MM.1S (cell line): ENCODE measurements at regions not wholly inside any gene's neighbourhood (a gene's known extent, or its start where the extent isn't known, plus 50 kb on each side); places are given as distances from the start of the nearest gene placed in this dataset.

ENCODE experiments used
- DNase-seq: peaks from one replicate; pipeline ENCODE4 v3.0.0-alpha.2; 2015
- H2AFZ ChIP-seq: fragments of 300-600 bp; sonication (generic); 2 replicates; pipeline ENCODE4 v1.6.0; 2016; ENCODE audit warnings: antibody characterized with exemption, low read length
- H3F3A ChIP-seq: fragments of 300-600 bp; sonication (generic); 2 replicates; pipeline ENCODE4 v1.6.1; 2016; ENCODE audit warnings: mild to moderate bottlenecking, antibody characterized with exemption, low read length, moderate library complexity, mixed read lengths; ENCODE audit not compliant: insufficient read depth
- H3K27ac ChIP-seq: fragments of 300-600 bp; sonication (generic); 2 replicates; pipeline ENCODE4 v1.5.1; 2016; ENCODE audit warnings: mild to moderate bottlenecking, low read length
- H3K27me3 ChIP-seq: fragments of 300-600 bp; sonication (generic); replicated peaks from 2 replicates; pipeline ENCODE4 v1.6.0; 2016; ENCODE audit warnings: low read length; ENCODE audit not compliant: insufficient read depth
- H3K36me3 ChIP-seq: fragments of 300-600 bp; sonication (generic); replicated peaks from 2 replicates; pipeline ENCODE4 v1.6.1; 2016; ENCODE audit warnings: mild to moderate bottlenecking, low read length, mixed read lengths; ENCODE audit not compliant: insufficient read depth
- H3K4me1 ChIP-seq: fragments of 300-600 bp; sonication (generic); 2 replicates; pipeline ENCODE4 v1.6.1; 2016; ENCODE audit warnings: low read length, mixed read lengths
- H3K4me2 ChIP-seq: fragments of 300-600 bp; sonication (generic); 2 replicates; pipeline ENCODE4 v1.6.0; 2016; ENCODE audit warnings: low read depth, low read length
- H3K4me3 ChIP-seq: fragments of 300-600 bp; sonication (generic); 2 replicates; pipeline ENCODE4 v1.5.1; 2016; ENCODE audit warnings: low read length, mixed read lengths
- H3K79me2 ChIP-seq: fragments of 300-600 bp; sonication (generic); 2 replicates; pipeline ENCODE4 v1.6.1; 2016; ENCODE audit warnings: mixed run types, low read length, mixed read lengths
- H3K9ac ChIP-seq: fragments of 300-600 bp; sonication (generic); 2 replicates; pipeline ENCODE4 v1.6.1; 2016; ENCODE audit warnings: low read length, mixed read lengths
- H3K9me2 ChIP-seq: fragments of 300-600 bp; sonication (generic); replicated peaks from 2 replicates; pipeline ENCODE4 v1.6.1; 2016; ENCODE audit warnings: mild to moderate bottlenecking, low read length, mixed read lengths; ENCODE audit not compliant: insufficient read depth
- H3K9me3 ChIP-seq: fragments of 300-600 bp; sonication (generic); replicated peaks from 2 replicates; pipeline ENCODE4 v1.6.1; 2016; ENCODE audit warnings: mild to moderate bottlenecking, low read length, mixed read lengths; ENCODE audit not compliant: insufficient read depth
- H4K20me1 ChIP-seq: fragments of 300-600 bp; sonication (generic); 2 replicates; pipeline ENCODE4 v1.6.1; 2016; ENCODE audit warnings: mild to moderate bottlenecking, low read length, moderate library complexity, mixed read lengths; ENCODE audit not compliant: insufficient read depth
- CTCF ChIP-seq: fragments of 300-600 bp; sonication (generic); IDR thresholded peaks from 2 replicates; pipeline ENCODE4 v1.5.1; 2016; ENCODE audit warnings: antibody characterized with exemption, low read length, mixed read lengths
- EZH2 ChIP-seq: fragments of 300-600 bp; sonication (generic); optimal IDR thresholded peaks from 2 replicates; pipeline ENCODE3; 2017; ENCODE audit warnings: low read depth, mild to moderate bottlenecking, antibody characterized with exemption, low read length, mixed read lengths
- EZH2phosphoT487 ChIP-seq: fragments of 300-600 bp; sonication (generic); IDR thresholded peaks from 2 replicates; pipeline ENCODE4 v1.6.1; 2018; ENCODE audit warnings: antibody characterized with exemption, low read length

- no peaks in the 10 kb centered on the region for H3K36me3 ChIP-seq
- H3K27me3 ChIP-seq: no peaks in the 10 kb centered on the region
- no peaks in the 10 kb centered on the region for H3K9me3 ChIP-seq
- no peaks in the 10 kb centered on the region for H3K9me2 ChIP-seq
- DNase-seq: no peak
- H2AFZ ChIP-seq: no peak overlapping the region
- H3K79me2 ChIP-seq: no peaks in the 10 kb centered on the region
- no peak overlapping the region for H3K4me2 ChIP-seq
- no peaks in the 10 kb centered on the region for H3F3A ChIP-seq
- no peak overlapping the region for H3K9ac ChIP-seq
- H3K4me1 ChIP-seq: no peaks in the 10 kb centered on the region
- no peak overlapping the region for H3K4me3 ChIP-seq
- H4K20me1 ChIP-seq: no peaks in the 10 kb centered on the region
- H3K27ac ChIP-seq: no peak overlapping the region
- TF ChIP-seq EZH2phosphoT487 (no peak), CTCF (no peak), EZH2 (no peak)
Measured at GRCh38 chr2:16123421-16123820, 183.1 kb downstream of the MYCN start.

GRCh38 chr2:16122556-16122955 lies 182.2 kb downstream of the MYCN start:
- Histone ChIP-seq H4K20me1 (no peaks in the 10 kb centered on the region), H3K36me3 (no peaks in the 10 kb centered on the region), H3K79me2 (no peaks in the 10 kb centered on the region), H2AFZ (no peak overlapping the region), H3F3A (no peaks in the 10 kb centered on the region), H3K4me1 (no peaks in the 10 kb centered on the region), H3K9ac (no peak overlapping the region), H3K4me3 (no peak overlapping the region), H3K9me2 (no peaks in the 10 kb centered on the region), H3K27ac (no peak overlapping the region), H3K9me3 (no peaks in the 10 kb centered on the region), H3K27me3 (no peaks in the 10 kb centered on the region), H3K4me2 (no peak overlapping the region)
- DNase-seq: no peak
- TF ChIP-seq EZH2 (no peak), EZH2phosphoT487 (no peak), CTCF (no peak)

DNA sequence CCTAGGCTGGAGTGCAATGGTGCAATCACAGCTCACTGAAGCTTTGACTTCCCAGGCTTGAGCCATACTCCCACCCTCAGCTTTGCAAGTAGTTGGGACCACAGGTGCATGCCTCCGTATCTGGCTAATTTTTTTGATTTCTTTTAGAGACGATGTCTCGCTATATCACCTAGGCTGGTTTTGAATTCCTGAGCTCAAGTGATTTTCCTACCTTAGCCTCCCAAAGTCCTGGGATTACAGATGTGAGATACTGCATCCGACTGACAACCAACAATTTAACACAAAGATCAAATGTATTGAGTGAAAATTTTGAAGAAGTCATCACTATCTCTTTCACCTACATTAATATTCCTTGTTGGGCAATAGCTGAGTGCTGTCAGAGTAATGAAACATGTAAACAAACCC lies 181.6 kb downstream of the MYCN start:
- no peaks in the 10 kb centered on the region for H3K27me3 ChIP-seq
- no peaks in the 10 kb centered on the region for H3K4me1 ChIP-seq

More for the DNA sequence above, 181.6 kb downstream of the MYCN start:
- H3K79me2 ChIP-seq: no peaks in the 10 kb centered on the region
- TF ChIP-seq EZH2phosphoT487 (no peak), EZH2 (no peak), CTCF (no peak)
- H3K4me2 ChIP-seq: no peak overlapping the region
- DNase-seq: no peak
- no peaks in the 10 kb centered on the region for H3F3A ChIP-seq
- no peak overlapping the region for H3K27ac ChIP-seq
- H3K9ac ChIP-seq: no peak overlapping the region
- H3K36me3 ChIP-seq: no peaks in the 10 kb centered on the region
- no peak overlapping the region for H2AFZ ChIP-seq
- H3K9me3 ChIP-seq: no peaks in the 10 kb centered on the region
- no peak overlapping the region for H3K4me3 ChIP-seq
- no peaks in the 10 kb centered on the region for H3K9me2 ChIP-seq
- no peaks in the 10 kb centered on the region for H4K20me1 ChIP-seq
